NCI-H2081 (cell line): ENCODE measurements at regions not wholly inside any gene's neighbourhood (a gene's known extent, or its start where the extent isn't known, plus 50 kb on each side); places are given as distances from the start of the nearest gene placed in this dataset.

Experiments
- DNase-seq, 2 experiments: peaks; one replicate each; lab custom pipeline; 2025; lab: John Stamatoyannopoulos, UW

DNA sequence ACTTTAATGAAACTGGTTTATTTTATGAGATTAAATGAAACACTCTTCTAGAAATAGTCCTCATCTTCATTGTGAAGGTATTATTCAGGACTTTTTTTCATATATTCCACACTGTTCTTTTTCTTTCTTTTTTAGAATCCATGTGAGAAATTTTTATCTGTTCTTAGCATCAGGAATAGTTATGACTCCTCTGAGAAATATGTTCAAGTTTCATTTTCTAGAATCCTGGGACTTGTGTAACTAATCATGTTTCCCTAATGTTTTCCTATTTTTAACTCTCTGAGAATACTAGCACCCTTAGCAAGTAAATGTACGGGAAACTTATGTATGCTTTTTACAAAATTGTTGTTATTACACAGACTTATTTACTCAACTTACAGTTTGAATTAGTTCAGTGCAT lies 407.8 kb downstream of the CBLN4 start:
- DNase-seq, result no peak

DNA sequence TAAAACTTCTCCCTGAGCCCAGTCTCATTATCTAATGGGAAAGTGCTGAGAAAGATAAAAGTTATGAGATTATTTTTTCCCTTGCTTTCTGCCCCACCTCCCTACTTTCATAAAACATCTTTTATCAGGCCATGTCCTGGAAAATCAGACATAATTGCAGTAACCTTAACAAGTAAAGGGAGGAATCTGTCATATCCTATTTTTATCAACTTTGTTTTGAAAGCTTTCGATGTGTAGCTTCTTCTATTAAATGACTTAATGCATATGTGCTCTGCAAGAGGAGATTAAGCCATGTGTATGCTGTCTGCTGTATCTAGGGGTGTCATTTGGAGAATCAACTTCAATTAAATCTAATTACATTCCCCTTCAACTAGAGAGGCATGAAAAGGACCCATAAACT lies 408.9 kb downstream of the CBLN4 start:
- DNase-seq, result no peak

DNA sequence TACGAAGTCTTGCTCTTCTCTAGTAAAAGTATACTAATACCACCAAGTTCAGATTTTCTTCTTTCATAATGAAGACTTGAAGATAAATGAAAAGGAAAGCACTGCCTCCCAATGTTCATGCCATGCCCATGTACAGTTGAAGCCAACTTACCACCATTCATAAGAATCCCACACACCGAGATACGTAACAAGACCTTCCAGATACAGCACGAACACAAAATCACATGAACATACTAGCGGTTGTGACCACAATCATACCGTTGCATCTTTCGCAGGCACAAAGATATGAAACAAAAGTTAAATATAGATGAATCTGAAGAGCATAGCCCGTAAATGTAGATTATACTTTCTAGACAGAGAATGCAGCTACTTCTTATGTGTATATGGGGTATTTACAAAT lies 412.5 kb downstream of the CBLN4 start:
- DNase-seq, result no peak

DNA sequence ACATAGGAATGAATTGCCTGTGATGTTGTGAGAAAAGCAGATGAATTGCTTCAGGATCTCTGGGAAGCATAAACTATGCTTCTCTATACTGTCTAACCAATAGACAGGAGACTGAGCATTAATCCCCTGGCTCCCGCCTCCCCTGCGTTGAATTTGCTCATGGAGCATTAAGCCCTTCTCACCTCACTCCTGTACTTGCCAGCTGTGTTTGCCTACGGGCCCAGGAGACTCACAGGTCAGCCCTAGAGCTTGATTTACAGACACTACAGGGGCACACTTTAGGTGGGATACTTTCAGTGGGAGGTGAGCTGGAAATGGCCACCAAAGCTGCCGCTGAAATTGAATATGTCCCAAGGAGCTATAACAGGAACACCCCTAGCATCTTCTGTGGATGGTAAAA lies 418.7 kb downstream of the CBLN4 start:
- DNase-seq, result no peak

DNA sequence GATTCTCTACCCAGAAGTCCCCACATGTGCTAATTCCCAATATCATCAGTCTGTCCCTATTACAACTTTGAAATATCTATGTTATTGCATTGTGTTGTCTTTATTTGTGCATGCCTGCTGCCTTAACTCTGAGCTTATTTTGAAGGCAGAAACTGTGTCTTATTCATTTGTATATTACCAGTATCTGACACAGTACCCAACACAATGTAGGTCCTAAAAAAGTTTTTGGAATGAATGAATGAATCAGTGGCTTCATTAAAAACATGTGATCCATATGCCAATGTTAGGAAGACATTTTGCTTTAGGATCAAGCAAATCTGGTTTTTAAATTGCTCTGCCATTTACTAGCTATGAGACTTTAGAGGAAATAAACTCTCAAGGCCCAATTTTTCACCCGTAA lies 420.4 kb downstream of the CBLN4 start:
- no peak for DNase-seq

DNA sequence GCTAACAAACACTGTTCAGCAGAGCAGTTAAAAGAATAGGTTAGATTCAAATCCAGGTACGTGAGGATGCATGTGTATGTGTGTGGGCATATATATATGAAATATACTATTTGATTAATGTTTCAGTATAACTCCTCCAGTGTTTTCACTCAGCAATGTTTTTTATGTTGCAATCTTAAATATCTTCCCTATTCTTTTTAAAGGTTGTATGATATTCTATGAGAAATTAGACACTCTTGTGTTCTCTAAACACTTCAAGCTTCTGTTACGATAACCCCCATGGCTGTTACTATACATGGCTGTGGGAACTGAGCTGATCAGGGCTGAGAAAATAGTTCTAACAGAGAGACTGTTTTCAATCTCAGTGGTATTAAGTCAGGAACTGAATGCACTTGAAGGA lies 421.0 kb downstream of the CBLN4 start:
- no peak for DNase-seq

DNA sequence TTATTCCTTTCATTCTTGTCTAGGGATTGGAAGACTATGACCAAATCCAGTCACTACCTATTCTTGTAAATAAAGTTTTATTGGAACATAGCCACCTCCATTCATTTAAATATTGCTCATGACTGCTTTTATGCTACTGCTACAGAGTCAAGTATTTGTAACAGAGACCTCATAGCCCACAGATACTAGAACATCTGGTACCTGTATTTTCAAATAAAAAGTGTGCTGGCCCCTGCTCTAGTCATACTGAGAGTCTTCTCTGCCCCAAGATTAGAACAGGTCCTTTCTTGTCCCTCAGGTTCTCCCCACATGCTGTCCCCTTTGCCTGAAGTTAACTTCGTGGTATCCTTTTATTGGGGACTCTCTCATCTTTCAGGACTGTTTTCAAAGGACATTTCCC lies 422.3 kb downstream of the CBLN4 start:
- no peak for DNase-seq

DNA sequence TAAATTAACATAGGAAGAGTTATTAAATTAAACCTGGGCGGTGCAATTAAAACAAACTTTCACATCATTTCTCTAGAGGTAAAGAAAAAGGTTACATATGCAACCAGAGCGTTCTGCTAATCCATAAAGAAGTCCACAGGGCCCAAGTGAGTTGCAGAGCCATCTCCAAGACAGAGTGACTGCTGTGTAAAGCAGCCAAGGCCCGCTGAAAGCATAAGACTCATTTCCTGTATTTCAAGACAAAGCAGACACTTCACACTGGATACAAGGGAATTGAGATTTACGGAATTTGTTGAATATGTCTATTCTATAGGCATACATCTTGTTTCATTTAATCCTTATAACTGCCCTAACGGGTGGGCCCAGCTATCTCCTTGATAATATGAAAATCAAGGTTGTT lies 422.8 kb downstream of the CBLN4 start:
- DNase-seq, result no peak

DNA sequence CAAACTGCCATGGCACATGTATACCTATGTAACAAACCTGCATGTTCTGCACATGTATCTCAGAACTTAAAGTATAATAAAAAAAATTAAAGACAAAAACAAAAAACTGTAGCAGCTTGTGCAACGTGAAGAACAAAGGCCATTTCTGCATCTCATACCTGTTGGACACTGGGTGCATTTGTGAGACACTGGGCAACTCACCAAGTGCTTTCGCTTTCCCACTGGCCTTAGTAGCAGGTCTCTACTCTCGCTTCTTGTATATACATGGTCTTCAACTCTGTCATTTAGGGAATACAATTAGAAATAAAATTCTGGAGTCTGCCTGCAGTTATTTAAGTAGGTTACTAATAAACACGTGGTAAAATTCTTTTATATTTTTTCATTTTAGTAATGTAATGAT lies 423.8 kb downstream of the CBLN4 start:
- no peak for DNase-seq

DNA sequence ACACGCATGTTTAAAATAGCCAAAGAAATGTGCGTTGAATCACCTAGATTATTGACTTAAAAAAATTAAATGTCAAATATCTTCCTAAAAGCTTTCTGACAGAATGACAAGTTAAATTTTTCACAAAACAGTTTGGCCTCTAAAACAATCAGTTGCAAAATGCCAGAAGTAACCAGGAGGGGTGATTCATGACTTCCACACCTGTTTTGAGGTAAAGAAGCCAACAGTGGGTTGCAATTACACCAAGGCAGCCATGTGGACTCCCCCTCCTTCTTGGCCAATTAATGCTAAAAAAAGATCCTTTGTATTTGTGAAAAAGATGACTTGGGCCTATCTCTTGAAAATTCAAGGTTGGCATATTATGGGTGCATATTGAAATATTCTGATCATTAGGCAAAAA lies 424.8 kb downstream of the CBLN4 start:
- DNase-seq, result no peak

DNA sequence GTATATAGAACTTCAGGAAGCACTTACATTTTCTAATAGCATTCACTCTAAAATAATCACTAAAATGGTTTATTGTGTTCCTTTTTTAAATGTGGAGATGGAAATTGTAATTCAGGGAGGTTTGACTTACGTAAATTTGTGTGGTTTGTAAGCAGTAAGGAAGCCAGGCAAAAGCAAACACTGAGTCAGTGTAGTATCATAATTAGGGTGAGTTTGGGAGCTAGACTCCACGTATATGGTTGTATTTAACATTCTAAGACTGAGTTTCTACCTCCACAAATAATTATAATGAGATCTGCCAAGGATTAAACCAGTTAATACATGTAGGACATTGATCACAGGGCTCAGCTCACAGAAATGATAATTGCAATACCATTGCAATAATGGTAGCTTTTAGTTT lies 425.5 kb downstream of the CBLN4 start:
- DNase-seq, result no peak

DNA sequence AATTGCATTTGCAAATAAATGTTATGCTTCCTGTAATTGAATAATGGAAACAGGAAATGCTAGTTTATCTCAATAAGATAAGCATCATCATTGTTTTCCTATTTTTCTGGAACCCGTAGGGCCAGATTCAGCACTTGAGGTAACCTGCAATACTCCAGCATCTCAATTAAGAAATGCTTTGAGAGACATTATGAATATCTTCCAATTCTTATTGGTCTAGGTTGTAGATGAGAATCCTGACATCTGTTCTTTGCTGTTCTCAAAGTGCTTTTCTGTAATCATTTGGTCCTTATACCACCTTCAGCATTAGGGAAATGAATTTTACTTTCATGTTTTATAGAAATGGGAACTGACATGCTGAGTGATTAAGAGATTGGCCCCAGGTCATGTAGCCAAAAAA lies 428.3 kb downstream of the CBLN4 start:
- no peak for DNase-seq

DNA sequence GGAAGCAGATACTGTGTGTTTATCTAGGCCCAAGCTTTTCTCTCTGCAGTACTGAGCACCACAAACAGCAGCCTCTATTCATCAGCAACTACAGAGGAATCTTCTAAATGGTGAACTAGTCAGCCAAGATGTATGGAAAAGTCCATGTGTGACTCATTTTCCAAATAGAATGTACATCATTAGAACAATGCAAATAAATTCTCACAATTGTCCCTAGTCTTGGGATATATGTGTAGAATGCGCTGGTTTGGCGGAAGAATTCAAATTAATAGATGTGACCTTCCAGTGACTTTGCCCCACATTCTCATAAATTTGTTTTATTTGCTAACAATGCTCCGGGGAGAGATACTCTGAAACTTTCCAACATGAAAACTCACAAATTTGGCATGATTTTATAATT lies 436.2 kb downstream of the CBLN4 start:
- no peak for DNase-seq

DNA sequence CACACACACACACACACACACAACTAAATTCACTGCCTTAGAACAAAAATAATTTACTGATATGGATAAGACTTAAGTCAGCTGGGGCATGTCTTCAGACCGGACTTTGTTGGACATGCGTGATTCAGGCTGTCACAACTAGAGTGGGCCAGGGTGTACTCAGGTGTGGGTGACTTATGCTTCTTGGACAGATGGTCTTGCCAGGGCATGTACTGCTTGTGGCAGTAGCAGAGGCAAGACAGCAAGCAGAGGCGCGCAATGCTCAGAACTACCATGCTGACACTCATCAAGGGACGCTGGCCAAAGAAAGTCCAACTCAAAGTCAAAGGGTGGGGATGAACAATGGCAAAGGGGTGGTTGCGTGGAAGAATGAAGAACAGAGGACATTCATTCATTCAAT lies 437.5 kb downstream of the CBLN4 start:
- DNase-seq, result no peak

DNA sequence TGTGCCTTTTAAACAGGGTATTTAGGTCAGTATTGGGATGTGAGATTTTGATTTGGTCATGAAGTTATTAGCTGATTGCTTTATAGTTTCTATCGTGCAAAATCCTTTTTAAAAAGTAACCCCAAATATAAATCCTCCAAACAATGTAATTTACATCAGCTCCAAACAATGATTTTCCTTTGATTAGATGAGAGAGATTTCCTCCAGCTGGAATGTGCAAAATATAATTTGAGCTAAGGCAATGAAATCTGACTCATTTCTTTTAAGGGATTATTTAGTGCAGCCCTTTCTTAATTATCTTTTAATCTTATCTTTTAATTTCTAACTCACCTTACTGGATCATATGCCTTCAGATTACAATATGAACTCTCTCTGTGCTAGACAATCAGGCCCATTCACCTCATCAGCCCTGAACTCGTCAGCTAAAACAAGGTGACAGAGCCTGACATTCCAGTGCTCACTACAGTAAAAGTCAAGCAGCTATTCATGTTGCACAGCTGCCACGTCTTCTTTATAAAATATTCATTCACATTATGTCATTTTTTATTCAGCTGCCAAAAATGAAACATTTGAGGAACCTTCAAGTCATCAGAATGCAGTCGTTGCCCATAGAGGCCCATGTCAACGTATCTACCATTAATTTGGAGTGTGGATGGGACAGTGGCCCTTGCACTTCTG lies 440.1 kb downstream of the CBLN4 start:
- DNase-seq, result no peak

DNA sequence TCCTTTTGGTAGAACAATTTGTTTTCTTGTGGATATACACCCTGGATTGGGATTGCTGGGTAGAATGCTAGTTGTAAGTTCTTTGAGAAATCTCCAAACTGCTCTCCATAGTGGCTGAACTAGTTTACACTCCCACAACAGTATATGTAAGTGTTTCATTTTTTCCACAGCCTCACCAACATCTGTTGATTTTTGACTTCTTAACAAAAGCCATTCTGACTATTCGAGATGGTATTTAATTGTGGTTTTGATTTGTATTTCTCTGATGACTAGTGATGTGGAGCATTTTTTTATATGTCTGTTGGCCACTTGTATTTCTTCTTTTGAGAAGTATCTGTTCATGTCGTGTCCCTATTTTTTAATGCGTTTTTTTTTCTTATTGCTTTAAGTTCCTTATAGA lies 444.1 kb downstream of the CBLN4 start:
- DNase-seq, result no peak

DNA sequence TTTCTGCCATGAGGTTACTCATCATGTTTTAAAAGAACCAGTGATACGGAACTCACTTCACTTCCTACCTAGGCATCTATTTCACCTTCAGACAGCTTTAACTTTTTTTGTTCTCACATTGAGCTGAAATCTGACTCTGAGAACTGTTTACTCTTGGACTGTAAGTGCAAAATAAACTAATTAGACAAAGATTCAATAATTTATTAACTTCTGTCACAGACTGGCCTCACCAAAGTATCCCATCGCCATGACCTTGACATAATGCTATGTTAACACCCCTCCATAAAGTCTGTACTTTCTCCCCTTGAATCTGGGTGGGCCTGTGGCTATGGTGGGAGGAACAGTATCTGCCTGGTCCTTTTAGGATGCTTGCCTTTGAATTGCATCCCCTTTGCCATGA lies 448.1 kb downstream of the CBLN4 start:
- no peak for DNase-seq

DNA sequence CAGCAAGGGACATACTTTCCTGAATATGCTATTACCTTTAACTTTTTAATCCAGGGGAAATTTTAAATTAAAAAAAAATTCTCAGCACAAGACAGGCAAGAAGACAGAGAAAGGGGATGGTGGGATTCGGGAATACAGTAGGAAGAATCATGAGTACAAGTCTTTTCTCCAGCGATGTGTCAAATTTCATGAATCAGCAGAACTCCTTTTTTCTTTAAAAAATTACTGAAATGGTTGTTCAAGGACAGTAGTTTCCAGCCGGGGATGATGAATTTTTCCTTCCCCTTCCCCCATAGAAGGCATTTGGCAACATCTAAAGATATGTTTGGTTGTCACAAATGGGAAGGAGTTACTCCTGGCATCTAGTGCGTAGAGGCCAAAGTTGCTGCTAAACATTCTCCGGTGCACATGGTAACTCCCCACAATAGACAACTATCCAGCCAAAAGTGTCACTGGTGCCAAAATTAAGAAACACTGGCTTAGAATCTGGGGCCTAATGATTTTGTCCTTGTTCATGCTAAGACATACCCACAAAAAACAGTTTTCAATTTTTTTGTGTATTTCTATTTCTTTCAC lies 450.2 kb downstream of the CBLN4 start:
- no peak for DNase-seq

DNA sequence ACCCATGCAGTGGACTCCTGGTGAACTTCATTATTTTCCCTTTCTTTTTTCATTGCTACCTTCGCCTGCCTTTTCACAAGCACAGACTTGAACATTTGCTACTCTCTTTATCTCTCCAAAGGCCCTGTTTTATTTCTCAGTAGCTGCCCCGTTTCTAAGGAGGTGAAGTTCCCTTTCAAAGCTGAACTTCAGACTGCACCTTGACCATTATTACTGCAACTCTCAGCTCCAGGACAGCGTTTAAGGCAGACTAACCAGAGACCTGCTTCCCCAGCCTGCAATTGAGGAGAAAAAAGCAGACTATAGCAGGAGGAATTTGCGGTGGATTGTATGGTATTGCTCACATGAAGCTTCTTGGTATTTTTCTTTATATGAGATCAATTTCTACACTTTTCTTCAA lies 460.7 kb downstream of the CBLN4 start:
- no peak for DNase-seq

DNA sequence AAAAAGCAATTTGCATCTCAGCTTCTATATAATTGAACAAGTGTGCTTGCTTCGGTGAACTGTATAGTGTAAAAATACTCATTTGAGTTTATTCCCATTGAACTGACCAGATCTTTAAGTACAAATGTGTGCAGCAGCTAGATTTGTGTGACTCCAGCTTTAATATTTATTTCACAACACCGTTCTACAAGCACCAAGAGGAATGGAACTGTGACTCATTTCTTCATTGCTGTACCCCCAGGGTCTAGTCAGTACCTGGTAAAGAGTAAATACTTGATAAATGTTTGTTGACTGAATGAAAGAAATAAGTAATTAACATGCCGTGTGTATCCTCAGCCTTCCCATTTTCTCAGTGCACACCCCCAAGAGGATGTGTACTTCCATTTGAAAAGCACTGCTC lies 464.8 kb downstream of the CBLN4 start:
- no peak for DNase-seq

DNA sequence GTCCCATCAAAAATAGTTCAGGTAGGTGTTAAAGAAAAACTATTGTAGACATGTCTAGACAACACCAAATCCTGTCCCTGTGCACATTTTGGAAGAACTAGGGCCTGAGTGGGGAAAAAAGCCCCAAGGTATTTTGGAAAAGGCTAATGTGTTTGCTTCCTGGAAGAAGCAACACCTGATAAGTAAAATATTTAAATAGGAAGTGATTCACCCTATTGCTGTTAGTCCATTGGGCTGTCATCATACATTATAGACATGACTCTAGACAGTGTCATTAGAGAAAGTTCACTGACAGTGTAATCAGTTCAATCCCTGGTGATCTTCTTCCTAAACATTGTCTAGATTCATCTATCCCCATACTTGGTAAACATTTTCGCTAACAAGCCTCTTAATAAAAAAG lies 465.3 kb downstream of the CBLN4 start:
- DNase-seq, result no peak

DNA sequence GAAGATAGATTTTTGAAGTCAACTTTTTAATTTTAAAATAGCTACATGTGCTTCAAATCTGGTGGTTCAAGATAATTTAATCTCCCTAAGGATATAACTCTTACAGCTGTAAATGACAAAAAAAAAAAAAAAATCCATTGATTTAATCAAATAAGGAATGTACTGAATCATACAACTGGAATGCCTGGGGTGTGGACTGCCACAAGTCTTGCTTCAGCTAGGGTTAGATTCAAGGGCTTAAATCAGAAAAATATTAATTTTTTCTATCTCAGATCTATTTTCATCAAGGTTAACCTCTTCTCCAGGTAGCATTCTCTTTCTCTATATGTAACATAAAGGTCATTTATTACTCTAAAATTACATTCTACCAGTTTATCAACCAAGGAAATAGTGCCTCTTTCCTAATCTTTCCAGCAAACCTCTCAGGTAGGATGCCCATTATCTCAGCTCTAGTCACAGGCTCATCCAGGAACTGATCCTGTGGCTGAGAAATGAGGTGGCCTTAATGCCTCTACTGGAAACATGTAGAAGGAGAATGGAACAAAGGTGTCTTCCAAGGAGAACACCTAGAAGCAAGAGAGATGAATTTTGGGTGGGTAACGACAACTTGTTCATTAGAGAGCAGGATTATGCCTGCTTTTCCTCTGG lies 466.9 kb downstream of the CBLN4 start:
- no peak for DNase-seq

DNA sequence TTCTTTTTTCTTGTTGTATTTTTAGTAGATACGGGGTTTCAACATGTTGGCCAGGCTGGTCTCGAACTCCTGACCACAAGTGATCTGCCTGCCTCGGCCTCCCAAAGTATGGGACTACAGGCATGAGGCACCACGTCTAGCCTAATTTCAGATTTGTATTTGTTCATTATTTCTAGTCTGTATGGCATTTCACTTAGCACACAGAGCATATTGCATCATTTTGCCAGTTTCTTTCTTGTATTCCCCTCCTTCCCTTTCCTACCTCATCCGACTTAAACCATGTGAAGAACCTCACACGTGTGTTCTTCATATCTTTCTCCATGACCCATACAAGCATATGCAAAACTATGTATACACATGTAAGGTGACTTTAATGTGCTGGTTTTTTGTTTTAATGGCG lies 470.0 kb downstream of the CBLN4 start:
- no peak for DNase-seq

DNA sequence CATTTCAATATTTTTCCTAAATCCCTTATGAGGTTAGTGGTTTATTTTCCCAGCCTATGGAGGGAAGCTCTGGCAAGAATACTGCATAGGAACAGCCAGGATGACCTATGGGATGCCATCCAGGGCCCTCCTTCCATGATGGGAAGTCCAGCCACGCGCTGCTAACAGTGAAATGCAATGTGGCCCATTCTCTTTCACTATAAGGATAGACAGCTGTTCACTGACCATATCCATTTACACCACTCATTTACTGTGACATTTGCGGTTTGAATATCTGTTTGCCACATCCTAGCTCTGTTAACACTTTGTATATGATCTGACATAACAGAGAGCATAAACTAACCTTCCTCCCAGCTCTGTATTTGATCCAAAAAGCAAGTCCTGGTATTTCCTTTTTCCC lies 471.7 kb downstream of the CBLN4 start:
- no peak for DNase-seq
